GM19468 (cell line): ENCODE measurements at regions not wholly inside any gene's neighbourhood (a gene's known extent, or its start where the extent isn't known, plus 50 kb on each side); places are given as distances from the start of the nearest gene placed in this dataset.
"Not testable (repeated sequence)": the region's sequence is repeated elsewhere in the genome, so short reads cannot be mapped to it uniquely, and the experiment has no call there.

Source experiments
- ATAC-seq: cut with Tn5 transposase; IDR thresholded peaks from one replicate; pipeline ENCODE4 v1.9.1; 2021; ENCODE audit warnings: mild to moderate bottlenecking, moderate library complexity, moderate number of reproducible peaks; ENCODE audit not compliant: unreplicated experiment; ENCODE audit errors: extremely low read depth

DNA sequence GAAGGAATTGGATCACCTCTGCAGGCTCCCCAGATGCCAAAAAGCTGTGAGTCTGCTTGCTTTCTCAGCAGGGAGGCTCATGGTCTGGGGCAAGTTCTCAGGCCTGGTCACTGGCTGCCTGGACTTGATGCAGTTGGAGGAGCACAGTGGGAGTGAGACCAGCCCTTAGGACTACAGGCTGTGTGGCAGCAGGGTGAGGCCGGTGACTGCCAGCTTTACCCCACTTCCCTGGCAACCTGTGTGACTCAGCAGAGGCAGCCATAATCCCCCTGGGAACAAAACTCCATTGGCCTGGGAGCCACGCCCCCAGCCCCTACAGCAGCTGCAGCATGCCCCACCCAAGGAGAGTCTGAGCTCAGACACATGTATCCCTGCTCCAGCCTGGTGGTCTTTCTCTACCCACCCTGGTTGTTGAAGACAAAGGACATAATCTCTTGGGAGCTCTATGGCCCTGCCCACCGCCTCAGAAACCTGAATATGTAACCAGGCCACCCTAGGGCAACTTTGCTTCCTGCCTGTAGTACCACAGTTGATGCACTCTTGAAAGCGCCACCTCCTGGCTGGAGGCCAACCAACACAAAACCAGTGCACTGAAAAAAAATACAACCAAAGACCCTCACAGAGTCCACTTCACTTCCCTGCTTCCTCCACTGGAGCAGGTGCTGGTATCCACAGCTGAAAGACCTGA lies 106.8 kb upstream of the SPATS2L start:
- no peak for ATAC-seq

- not testable (repeated sequence) for ATAC-seq
These were observed 104.7 kb upstream of the SPATS2L start for GRCh38 chr2:200201839-200202238.

- ATAC-seq, result no peak
These were observed 103.1 kb upstream of the SPATS2L start for GRCh38 chr2:200203381-200203827.

DNA sequence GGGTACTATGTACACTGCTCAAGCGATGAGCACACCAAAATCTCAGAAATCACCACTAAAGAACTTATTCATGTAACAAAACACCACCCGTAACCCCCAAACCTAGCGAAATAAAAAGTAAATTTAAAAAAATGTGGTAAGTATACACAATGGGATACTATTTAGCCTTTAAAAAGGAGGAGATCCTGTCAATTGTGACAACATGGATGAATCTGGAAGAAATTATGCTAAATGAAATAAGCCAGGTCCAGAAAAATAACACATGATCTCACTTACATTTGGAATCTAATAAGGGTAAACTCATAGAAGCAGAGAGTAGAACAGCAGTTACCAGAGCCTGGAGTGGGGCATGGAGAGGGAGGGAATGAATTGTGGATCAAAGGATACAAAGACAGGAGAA lies 98.5 kb upstream of the SPATS2L start:
- no peak for ATAC-seq

DNA sequence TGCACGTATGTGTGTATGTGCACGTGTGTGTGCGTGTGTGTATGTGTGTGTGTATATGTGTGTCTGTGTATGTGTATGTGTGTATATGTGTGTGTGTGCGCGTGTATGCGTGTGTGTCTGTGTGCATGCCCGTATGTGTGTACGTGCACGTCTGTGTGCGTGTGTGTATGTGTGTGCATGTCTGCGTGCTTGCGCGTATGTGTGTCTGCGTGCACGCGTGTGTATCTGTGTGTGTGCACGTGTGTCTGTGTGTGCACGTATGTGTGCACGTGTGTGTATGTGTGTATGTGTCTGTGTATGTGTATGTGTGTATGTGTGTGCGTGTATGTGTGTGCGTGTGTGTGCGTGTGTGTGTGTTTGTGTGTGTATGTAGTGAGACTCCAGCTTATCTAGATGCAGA lies 97.5 kb upstream of the SPATS2L start:
- no peak for ATAC-seq

- no peak for ATAC-seq
These were observed 94.8 kb upstream of the SPATS2L start for GRCh38 chr2:200211643-200212042.

DNA sequence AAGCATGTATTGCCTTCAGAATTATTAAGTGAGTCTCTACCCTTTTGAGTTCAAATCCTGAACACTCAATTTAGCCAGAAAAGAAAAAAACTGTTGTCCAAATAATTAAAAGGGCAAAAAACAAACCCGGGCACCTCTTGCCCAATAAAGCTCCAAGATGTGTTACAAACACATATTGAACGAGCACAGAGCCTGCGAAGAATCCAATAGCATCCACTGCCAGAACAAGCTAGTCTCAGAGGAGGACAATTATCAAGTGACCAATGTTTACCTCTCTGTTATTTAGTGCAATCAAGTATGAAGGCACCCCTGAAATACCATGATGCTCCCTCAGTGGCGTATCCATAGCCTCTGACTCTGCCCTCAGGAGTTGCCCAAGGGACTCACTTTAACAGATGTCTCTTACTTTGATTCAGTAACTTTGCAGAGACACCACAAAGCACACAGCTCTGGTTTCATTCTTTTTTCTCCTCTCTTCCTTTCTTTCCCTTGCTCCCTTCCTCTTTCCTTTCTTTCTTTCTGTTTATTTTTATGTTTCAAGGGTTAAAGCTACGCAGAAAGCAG lies 93.5 kb upstream of the SPATS2L start:
- ATAC-seq, result no peak

DNA sequence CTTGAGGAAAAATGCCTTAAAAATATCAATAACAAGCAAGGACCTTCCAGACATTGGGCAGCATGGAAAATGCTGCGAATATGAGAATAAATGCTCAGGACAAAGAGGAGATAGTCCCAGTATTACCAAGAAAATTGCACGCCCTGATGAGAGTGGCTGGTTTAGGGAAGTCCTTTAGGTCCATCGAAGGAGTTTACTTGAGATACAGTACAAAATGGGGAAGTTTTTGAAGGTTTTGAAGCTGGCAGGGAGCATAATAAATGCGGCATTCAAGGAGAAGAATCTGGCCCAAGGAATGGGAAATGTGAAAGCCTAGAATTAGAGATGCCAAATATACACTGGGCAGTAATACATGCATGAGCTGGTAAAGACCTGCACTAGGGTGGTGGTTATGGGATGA lies 90.2 kb upstream of the SPATS2L start:
- ATAC-seq, result no peak

DNA sequence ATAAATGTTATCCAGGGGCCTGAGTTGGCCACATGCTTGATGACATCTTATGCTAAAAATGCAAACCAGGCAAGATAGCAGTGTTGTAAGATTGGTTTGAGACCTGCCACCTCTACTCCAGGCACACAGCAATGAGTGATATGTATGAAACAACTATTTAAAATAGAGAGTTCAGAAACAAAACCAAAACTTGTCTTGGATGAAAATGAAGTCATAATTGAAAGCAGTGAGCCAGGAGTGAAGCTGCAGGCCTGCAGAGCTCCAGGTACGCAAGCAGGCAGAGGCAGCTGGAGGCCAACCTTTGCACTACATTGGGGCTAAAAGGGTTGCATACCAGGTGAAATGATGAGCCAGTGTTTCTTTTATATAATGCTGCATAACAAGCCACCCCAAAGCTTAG lies 89.2 kb upstream of the SPATS2L start:
- no peak for ATAC-seq

GRCh38 chr2:200218645-200219044 lies 87.8 kb upstream of the SPATS2L start:
- ATAC-seq, result no peak

DNA sequence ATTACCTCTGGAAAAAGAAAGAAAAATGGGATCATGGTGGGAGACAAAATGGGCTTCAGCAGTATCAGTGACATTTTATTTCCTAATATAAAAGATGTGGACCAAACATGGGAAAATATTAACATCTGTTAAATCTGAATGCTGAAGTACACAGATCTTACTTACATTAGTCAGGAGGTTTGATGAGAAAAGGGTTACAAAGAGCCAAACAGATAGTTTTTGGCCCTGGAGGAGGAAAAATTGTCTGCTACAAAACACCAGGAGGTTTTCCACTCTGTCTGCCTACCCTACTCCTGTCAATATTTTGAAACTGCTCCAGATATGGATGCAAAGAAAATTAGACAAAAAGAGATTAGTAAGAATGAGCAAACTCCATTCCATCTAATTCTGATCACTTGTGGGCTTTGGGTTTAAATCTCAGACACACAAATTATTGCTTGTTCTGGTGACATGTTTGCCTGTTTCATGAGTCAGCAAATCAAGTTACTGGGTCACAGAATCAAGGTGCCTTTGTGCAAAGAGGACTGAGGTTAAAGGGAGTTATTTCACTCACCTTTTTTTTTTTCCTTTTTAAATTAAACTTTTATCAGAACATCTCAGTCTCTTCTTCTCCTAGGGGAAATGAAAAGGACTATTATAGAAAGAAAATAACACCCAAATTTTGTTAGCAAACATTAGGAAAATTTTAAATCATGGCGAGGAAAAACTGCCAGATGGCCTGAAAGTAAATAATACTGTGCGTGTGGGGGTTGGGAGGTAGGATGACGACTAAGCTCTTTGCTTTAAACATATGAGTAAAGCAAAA lies 87.0 kb upstream of the SPATS2L start:
- no peak for ATAC-seq

- ATAC-seq, result no peak
These were observed 86.2 kb upstream of the SPATS2L start for GRCh38 chr2:200220251-200220650.

GRCh38 chr2:200221055-200221955 lies 85.2 kb upstream of the SPATS2L start:
- no peak for ATAC-seq

DNA sequence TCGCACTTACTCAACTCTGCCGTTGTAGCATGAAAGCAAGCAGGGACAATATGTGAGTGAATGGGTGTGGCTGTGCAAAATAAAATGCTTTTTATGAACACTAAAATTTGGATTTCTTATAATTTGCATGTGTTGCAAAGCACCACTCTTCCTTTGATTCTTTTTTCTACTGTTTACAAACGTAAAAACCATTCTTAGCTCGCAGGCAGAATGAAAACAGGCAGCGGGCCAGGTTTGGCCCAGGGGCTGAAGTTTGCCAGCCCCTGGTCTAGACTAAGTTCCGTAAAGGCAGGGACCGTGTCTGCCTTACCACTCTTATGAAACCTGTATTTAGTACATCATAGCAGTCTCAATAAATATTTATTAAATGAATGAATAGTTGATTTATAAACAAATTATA lies 83.7 kb upstream of the SPATS2L start:
- no peak for ATAC-seq

DNA sequence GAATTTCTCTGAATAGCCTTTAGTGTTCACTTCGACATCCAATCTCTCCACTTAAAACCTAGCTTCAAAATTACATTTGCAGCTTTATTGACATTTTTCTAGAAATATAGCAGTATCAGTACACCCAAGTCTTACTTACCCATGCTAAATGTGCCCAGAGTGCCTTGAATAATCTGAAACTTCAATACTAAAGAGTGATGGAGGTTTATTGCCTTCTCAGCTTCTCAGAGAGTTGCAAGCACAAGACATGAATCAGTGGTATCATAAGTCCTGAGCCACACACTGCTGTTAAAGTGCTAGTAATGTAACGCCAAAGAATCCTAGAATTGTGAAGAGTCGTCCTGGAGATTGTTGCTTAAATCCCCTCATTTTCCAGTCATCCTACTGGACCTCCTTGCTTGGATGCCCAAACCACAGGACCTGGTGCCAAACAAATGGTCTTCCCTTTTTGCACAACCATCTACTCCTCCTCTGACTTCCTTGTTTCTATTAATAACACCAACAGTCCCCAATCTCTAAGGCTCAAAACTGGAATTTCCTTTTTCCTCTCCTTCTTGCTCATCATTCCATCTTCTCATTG lies 83.2 kb upstream of the SPATS2L start:
- no peak for ATAC-seq

DNA sequence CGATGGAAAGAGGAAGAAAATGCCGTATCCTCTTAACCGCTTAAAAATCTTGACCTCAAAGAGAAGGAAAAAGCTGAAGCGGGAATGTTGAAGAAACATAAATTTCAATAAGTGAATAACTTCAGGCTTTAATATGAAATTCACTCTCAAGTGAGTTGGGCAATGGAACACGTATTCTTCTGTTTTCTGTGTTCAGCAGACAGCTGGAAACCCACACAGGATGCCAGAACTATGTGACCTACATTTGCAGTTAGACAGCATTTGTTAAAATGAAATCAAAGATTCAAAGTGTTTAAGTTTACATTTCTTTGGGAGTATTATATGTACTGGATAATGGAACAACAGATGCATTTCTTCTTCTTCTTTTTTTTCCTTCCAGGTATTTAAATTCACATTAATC lies 80.5 kb upstream of the SPATS2L start:
- no peak for ATAC-seq

DNA sequence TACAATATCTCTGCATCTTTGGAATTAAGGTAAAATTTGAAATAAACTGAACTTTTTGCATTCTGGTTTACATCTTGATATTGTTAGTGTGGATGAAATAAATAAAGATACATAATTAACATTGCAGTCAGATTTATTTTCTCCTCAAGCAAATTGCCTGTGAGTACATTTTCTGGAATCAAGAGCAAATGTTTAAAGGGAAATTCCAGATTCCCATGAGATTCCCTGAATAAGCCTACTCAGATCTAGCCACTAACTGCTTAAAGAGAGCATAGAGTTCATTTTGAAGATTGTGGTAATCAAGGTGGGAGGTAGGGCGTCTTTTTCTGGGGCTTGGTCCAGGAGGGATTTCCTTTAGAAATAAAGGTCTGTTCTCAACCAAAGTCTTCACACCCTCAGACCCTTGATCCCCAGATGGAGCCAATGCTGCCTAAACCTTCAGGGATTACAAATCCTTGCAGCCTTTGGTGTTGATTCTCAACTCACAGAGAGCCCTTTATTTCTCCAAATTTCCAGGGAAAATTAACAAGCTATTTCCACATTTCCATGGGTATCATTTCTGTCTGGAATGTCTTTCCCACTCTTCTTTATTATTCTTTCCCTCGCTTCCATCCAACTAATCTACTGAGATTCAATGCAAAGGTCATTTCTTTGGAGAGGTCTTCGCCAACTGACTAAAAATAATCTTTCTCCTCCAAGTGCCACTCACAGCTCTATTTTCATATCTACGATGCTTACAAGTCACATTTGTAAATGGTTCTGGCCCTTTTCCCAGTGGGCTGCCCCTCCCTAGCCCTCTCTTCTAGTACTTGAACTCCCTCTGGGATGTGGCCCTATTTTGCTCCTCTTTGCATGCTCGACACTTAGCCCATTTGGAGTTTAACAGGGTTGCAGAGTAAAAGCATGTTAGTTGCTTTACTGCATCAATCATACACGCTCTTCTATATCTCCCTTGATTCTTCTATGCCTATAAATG lies 79.8 kb upstream of the SPATS2L start:
- no peak for ATAC-seq

- no peak for ATAC-seq
These were observed 75.8 kb upstream of the SPATS2L start for GRCh38 chr2:200230716-200231115.

GRCh38 chr2:200235533-200235932 lies 71.0 kb upstream of the SPATS2L start:
- no peak for ATAC-seq
